ENCODE measurements at regions not wholly inside any gene's neighbourhood (a gene's known extent, or its start where the extent isn't known, plus 50 kb on each side); places are given as distances from the start of the nearest gene placed in this dataset.

DNA sequence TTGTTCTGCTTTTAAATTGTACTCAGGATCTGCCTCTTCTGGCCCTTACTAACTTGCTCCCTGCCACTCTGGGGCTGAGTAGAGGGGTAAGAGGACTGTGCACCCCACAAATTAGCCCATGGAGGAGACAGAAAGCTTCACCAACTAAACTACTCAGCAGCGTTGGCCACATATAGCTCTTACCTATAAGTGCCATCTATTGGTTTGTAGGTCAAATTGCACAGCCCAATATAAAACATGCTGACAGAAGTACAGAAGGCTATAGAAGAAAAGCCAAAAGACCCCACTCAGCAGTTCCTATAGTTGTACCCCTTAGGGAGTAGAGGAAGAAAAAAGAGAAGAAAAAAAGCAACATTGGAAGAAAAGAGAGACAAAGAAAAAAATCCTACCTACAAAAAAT lies 341.2 kb upstream of the FMR1 start:
- CTCF ChIA-PET: no interaction called here
- TF ChIP-seq LEF1 (IDR thresholded peaks at IDR 0.05; ENCODE audit: borderline replicate concordance): no peak
- no peak for TF ChIP-seq ELF4 (IDR thresholded peaks at IDR 0.05)
- no peak for TF ChIP-seq TARDBP (IDR thresholded peaks at IDR 0.05)
- no peak for TF ChIP-seq SP1 (IDR thresholded peaks at IDR 0.05)
- no peak for TF ChIP-seq HDGF (IDR thresholded peaks at IDR 0.05; ENCODE audit: borderline replicate concordance)
- TF ChIP-seq CTBP1 (IDR thresholded peaks at IDR 0.05; ENCODE audit: borderline replicate concordance): no peak
- TF ChIP-seq L3MBTL2 (conservative IDR thresholded peaks at IDR 0.05): no peak
- TF ChIP-seq FOXK2 (IDR thresholded peaks at IDR 0.05): no peak
- no peak for TF ChIP-seq FOXA1 (IDR thresholded peaks at IDR 0.05)
- no peak for TF ChIP-seq ZNF384 (IDR thresholded peaks at IDR 0.05)
- no peak for TF ChIP-seq NFRKB (IDR thresholded peaks at IDR 0.05)
- TF ChIP-seq FOXM1 (IDR thresholded peaks at IDR 0.05; ENCODE audit: borderline replicate concordance): no peak
- no peak for TF ChIP-seq SUZ12 (IDR thresholded peaks at IDR 0.05)
- no peak for TF ChIP-seq BHLHE40 (IDR thresholded peaks at IDR 0.05; ENCODE audit: borderline replicate concordance)
- TF ChIP-seq, protein P1, sequence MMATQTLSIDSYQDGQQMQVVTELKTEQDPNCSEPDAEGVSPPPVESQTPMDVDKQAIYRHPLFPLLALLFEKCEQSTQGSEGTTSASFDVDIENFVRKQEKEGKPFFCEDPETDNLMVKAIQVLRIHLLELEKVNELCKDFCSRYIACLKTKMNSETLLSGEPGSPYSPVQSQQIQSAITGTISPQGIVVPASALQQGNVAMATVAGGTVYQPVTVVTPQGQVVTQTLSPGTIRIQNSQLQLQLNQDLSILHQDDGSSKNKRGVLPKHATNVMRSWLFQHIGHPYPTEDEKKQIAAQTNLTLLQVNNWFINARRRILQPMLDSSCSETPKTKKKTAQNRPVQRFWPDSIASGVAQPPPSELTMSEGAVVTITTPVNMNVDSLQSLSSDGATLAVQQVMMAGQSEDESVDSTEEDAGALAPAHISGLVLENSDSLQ (IDR thresholded peaks at IDR 0.05): no peak
- TF ChIP-seq ARNT (IDR thresholded peaks at IDR 0.05): no peak
- DNase-seq (ENCODE audit: extremely low spot score): no peak
- POLR2A ChIA-PET: no interaction called here

DNA sequence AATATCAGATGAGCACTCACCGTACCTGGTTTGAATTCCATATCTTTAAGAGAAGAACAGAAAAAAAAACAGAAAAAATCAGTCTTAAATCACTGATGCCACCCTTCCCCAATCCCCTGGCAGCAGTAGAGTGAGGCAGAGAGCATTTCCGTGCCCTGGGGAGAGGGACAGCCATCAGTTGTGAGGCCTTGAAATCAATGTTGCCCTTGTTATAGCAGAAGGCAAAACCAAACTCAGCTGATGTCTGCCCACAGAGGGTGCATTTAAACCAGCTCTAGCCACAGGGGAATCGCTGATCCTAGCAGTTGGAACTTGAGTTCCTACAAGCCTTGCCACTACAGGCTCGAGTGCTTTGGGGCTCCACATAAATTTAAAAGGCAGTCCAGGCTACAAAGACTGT lies 338.5 kb upstream of the FMR1 start:
- POLR2A ChIA-PET: no interaction called here
- TF ChIP-seq NFRKB (IDR thresholded peaks at IDR 0.05) (no peak), TARDBP (IDR thresholded peaks at IDR 0.05) (no peak), SP1 (IDR thresholded peaks at IDR 0.05) (no peak)
- CTCF ChIA-PET: no interaction called here

DNA sequence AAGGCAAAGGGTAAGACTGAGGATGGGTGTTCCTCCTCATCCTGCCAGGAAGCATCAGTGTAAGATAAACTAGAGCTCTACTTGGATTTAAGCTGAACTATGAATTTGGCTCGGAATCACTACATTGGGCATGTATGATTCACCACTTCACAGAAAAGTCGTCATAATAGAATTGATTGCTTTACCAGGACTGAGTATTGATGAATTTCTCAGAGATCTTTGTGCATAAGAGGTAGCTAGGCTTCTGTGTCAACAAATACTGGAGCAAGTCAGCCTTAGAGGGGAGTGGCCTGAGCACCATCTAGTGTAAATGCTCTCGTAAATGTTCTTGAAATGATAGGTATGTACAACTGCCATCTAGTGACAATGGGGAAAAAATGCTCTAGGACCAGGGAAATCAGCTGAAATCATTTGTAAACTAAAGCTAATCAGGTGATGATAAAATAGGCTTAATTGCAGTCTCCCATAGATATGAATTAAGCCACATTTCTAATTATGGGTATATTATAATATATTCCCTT lies 309.5 kb upstream of the FMR1 start:
- POLR2A ChIA-PET: no interaction called here
- CTCF ChIA-PET: interaction anchor here (0.6 to 0.9 kb wide), 2 partner anchors 40 to 1378 kb away, joined by 3 read pairs; no protein-coding TSS in a partner anchor
- TF ChIP-seq NFRKB (IDR thresholded peaks at IDR 0.05) (no peak), SUZ12 (IDR thresholded peaks at IDR 0.05) (no peak), L3MBTL2 (conservative IDR thresholded peaks at IDR 0.05) (no peak), FOXM1 (IDR thresholded peaks at IDR 0.05; ENCODE audit: borderline replicate concordance) (no peak)
- no peak for DNase-seq (ENCODE audit: extremely low spot score)

More for the DNA sequence above, 338.5 kb upstream of the FMR1 start:
- no peak for DNase-seq (ENCODE audit: extremely low spot score)

DNA sequence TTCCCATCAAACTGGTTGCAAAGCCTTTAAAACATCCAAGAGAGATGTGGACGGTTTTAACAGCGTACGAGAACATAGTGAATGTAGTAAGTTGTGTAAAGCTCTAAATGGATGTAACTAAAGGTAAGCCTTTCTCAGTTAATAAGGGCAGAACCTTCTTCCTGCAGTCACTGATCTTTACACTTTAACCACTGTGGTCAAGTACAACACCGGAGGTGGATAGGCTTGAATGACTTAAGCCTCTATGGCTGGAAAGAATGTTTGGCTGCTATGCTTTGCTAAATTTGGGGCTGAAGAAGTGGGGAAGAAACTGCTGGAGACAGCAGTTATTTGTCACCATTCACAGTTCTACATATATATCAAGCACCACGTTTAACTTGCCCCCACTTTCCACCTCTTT lies 285.1 kb upstream of the FMR1 start:
- ChIA-PET POLR2A (no interaction called here), CTCF (no interaction called here)
- TF ChIP-seq ZNF384 (IDR thresholded peaks at IDR 0.05) (no peak), ARNT (IDR thresholded peaks at IDR 0.05) (no peak), CTBP1 (IDR thresholded peaks at IDR 0.05; ENCODE audit: borderline replicate concordance) (no peak), HDGF (IDR thresholded peaks at IDR 0.05; ENCODE audit: borderline replicate concordance) (no peak), TARDBP (IDR thresholded peaks at IDR 0.05) (no peak), FOXA1 (IDR thresholded peaks at IDR 0.05) (no peak), BHLHE40 (IDR thresholded peaks at IDR 0.05; ENCODE audit: borderline replicate concordance) (no peak)

DNA sequence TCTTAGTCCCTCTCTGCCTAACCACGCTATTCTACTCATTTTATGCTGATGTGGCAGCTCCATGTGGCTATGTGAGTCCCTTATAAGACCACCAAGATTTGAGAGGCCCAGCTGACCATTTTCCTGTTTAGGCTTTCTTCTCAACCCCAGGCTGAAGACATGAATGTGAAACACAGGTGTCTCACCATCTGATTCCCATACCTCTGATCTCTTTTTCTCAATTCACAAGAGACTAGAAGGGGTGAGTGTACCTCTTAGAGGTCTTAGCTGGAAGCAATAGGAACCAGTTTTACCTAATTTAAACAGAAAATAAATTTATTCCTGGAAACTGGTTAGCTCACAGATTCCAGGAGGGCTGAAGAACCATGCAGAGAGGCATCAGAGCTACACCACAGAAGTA lies 276.5 kb upstream of the FMR1 start:
- CTCF ChIA-PET: no interaction called here

More for the DNA sequence above, 285.1 kb upstream of the FMR1 start:
- DNase-seq (ENCODE audit: extremely low spot score): no peak

DNA sequence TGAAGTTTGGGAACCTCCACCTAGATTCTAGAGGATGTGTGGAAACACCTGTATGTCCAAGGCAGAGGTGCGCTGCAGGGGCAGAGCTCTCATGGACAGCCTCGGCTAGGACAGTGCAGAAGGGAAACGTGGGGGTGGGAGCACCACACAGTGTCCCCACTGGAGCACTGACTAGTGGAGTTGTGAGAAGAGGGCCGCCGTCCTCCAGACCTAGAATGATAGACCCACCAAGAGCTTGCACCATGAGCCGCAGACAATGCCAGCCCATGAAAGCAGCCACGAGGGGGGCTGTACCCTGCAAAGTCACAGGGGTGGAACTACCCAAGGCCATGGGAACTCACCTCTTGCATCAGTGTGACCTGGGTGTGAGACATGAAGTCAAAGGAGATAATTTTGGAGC lies 274.5 kb upstream of the FMR1 start:
- TF ChIP-seq FOXA1 (IDR thresholded peaks at IDR 0.05) (no peak), SUZ12 (IDR thresholded peaks at IDR 0.05) (no peak), HDGF (IDR thresholded peaks at IDR 0.05; ENCODE audit: borderline replicate concordance) (no peak), LEF1 (IDR thresholded peaks at IDR 0.05; ENCODE audit: borderline replicate concordance) (no peak), ZNF384 (IDR thresholded peaks at IDR 0.05) (no peak), FOXM1 (IDR thresholded peaks at IDR 0.05; ENCODE audit: borderline replicate concordance) (no peak), NFRKB (IDR thresholded peaks at IDR 0.05) (no peak), ARNT (IDR thresholded peaks at IDR 0.05) (no peak), TARDBP (IDR thresholded peaks at IDR 0.05) (no peak), BHLHE40 (IDR thresholded peaks at IDR 0.05; ENCODE audit: borderline replicate concordance) (no peak), FOXK2 (IDR thresholded peaks at IDR 0.05) (no peak), ELF4 (IDR thresholded peaks at IDR 0.05) (no peak), CTBP1 (IDR thresholded peaks at IDR 0.05; ENCODE audit: borderline replicate concordance) (no peak)
- TF ChIP-seq, protein P1 (IDR thresholded peaks at IDR 0.05): no peak
- DNase-seq (ENCODE audit: extremely low spot score): no peak
- ChIA-PET CTCF (no interaction called here), POLR2A (no interaction called here)

More for the DNA sequence above, 276.5 kb upstream of the FMR1 start:
- POLR2A ChIA-PET: no interaction called here
- DNase-seq (ENCODE audit: extremely low spot score): no peak
- TF ChIP-seq FOXA1 (IDR thresholded peaks at IDR 0.05) (no peak), LEF1 (IDR thresholded peaks at IDR 0.05; ENCODE audit: borderline replicate concordance) (no peak), L3MBTL2 (conservative IDR thresholded peaks at IDR 0.05) (no peak), HDGF (IDR thresholded peaks at IDR 0.05; ENCODE audit: borderline replicate concordance) (no peak), FOXK2 (IDR thresholded peaks at IDR 0.05) (no peak), CTBP1 (IDR thresholded peaks at IDR 0.05; ENCODE audit: borderline replicate concordance) (no peak), SP1 (IDR thresholded peaks at IDR 0.05) (no peak), ZNF384 (IDR thresholded peaks at IDR 0.05) (no peak), BHLHE40 (IDR thresholded peaks at IDR 0.05; ENCODE audit: borderline replicate concordance) (no peak), TARDBP (IDR thresholded peaks at IDR 0.05) (no peak), NFRKB (IDR thresholded peaks at IDR 0.05) (no peak), SUZ12 (IDR thresholded peaks at IDR 0.05) (no peak), FOXM1 (IDR thresholded peaks at IDR 0.05; ENCODE audit: borderline replicate concordance) (no peak), ELF4 (IDR thresholded peaks at IDR 0.05) (no peak)
- TF ChIP-seq, protein P1 (IDR thresholded peaks at IDR 0.05): no peak
